Tibial nerve (tissue), 4 donors: ENCODE measurements at regions not wholly inside any gene's neighbourhood (a gene's known extent, or its start where the extent isn't known, plus 50 kb on each side); places are given as distances from the start of the nearest gene placed in this dataset.

ENCODE experiments used
- CTCF ChIP-seq, 5 experiments: fragments of 200-600 bp in 3 of 5; fragments of 450-650 bp in 2 of 5; sonication (generic) in 3 of 5; IDR thresholded peaks; one replicate each; pipeline ENCODE4 v1.5.1; 2016 to 2019; ENCODE audit warnings: antibody characterized with exemption in 5 of 5, mild to moderate bottlenecking in 3 of 5, moderate library complexity in 2 of 5
- EP300 ChIP-seq, 2 donors: sonication (generic); formaldehyde crosslinking; IDR thresholded peaks; one replicate each; pipeline ENCODE4 v1.6.1; 2017; ENCODE audit warnings: antibody characterized with exemption in 2 of 2, mild to moderate bottlenecking in 1 of 2
- POLR2A ChIP-seq, 2 donors: fragments of 450-650 bp; IDR thresholded peaks; one replicate each; pipeline ENCODE4 v1.6.1; 2017; ENCODE audit warnings: antibody characterized with exemption in 2 of 2, mild to moderate bottlenecking in 2 of 2, moderate library complexity in 2 of 2

GRCh38 chr6:153849072-153849779 is 189.8 kb upstream of the OPRM1 start:
- TF ChIP-seq CTCF (IDR thresholded peaks at IDR 0.05) (no peak), POLR2A (IDR thresholded peaks at IDR 0.05) (no peak), EP300 (IDR thresholded peaks at IDR 0.05) (no peak)
